Neural cell (in vitro differentiated cells): ENCODE measurements at regions not wholly inside any gene's neighbourhood (a gene's known extent, or its start where the extent isn't known, plus 50 kb on each side); places are given as distances from the start of the nearest gene placed in this dataset.

Experiments
- CTCF ChIP-seq: fragments of 450-650 bp; IDR thresholded peaks from 2 replicates; pipeline ENCODE4 v1.5.1; 2014; ENCODE audit warnings: antibody characterized with exemption, mild to moderate bottlenecking, moderate library complexity; ENCODE audit not compliant: poor library complexity, severe bottlenecking
- EP300 ChIP-seq: fragments of 450-650 bp; conservative IDR thresholded peaks from 2 replicates; pipeline ENCODE4 v1.6.1; 2014; ENCODE audit warnings: antibody characterized with exemption, mild to moderate bottlenecking, moderate library complexity; ENCODE audit not compliant: poor library complexity, severe bottlenecking
- EZH2 ChIP-seq: fragments of 200-600, 300-800 bp; shearing (Covaris generic), sonication (generic); IDR thresholded peaks from 2 replicates; pipeline ENCODE4 v1.6.1; 2014; ENCODE audit warnings: antibody characterized with exemption, low read length, borderline replicate concordance, mild to moderate bottlenecking; ENCODE audit not compliant: insufficient read depth, poor library complexity, severe bottlenecking
- MXI1 ChIP-seq: fragments of 450-650 bp; conservative IDR thresholded peaks from 2 replicates; pipeline ENCODE4 v1.6.1; 2014; ENCODE audit warnings: antibody characterized with exemption, mild to moderate bottlenecking; ENCODE audit not compliant: poor library complexity, severe bottlenecking
- POLR2AphosphoS5 ChIP-seq: IDR thresholded peaks from 2 replicates; pipeline ENCODE4 v1.6.1; 2012
- RAD21 ChIP-seq: fragments of 450-650 bp; conservative IDR thresholded peaks from 2 replicates; pipeline ENCODE4 v1.6.1; 2014; ENCODE audit warnings: antibody characterized with exemption, mild to moderate bottlenecking, moderate library complexity
- REST ChIP-seq: IDR thresholded peaks from 2 replicates; pipeline ENCODE4 v1.6.1; 2012; ENCODE audit warnings: borderline replicate concordance
- SMC3 ChIP-seq: fragments of 450-650 bp; conservative IDR thresholded peaks from 2 replicates; pipeline ENCODE4 v1.6.1; 2014; ENCODE audit warnings: antibody characterized with exemption, mild to moderate bottlenecking, moderate library complexity; ENCODE audit not compliant: poor library complexity
- TAF1 ChIP-seq: IDR thresholded peaks from 2 replicates; pipeline ENCODE4 v1.6.1; 2012; ENCODE audit warnings: low read depth

GRCh38 chr2:228688007-228688645, 506.6 kb upstream of the SPHKAP start:
- TF ChIP-seq SMC3 = no peak
- TF ChIP-seq REST = no peak
- no peak for TF ChIP-seq CTCF
- no peak for TF ChIP-seq TAF1
- no peak for TF ChIP-seq MXI1
- no peak for TF ChIP-seq EZH2
- no peak for TF ChIP-seq POLR2AphosphoS5
- no peak for TF ChIP-seq EP300
- no peak for TF ChIP-seq RAD21
